SH-SY5Y (cell line): ENCODE measurements at regions not wholly inside any gene's neighbourhood (a gene's known extent, or its start where the extent isn't known, plus 50 kb on each side); places are given as distances from the start of the nearest gene placed in this dataset.

Source experiments
- GATA2 ChIP-seq: IDR thresholded peaks from 2 replicates; pipeline ENCODE4 v1.6.1; 2011; ENCODE audit warnings: mild to moderate bottlenecking, low read depth, low read length
- GATA3 ChIP-seq: IDR thresholded peaks from 2 replicates; pipeline ENCODE4 v1.6.1; 2011; ENCODE audit warnings: low read depth, mild to moderate bottlenecking, low read length, moderate library complexity

- no peak for TF ChIP-seq GATA2
- TF ChIP-seq GATA3, result no peak
Measured at GRCh38 chr6:144406796-144407195, 121.7 kb downstream of the UTRN start.
